ENCODE measurements at regions not wholly inside any gene's neighbourhood (a gene's known extent, or its start where the extent isn't known, plus 50 kb on each side); places are given as distances from the start of the nearest gene placed in this dataset.

GRCh38 chr12:47585507-47585906 is 120.3 kb downstream of the RPAP3 start:
- TF ChIP-seq RAD21 (IDR thresholded peaks at IDR 0.05; ENCODE audit: insufficient read depth, low read depth, low read length) (no peak), POLR2A (IDR thresholded peaks at IDR 0.05; ENCODE audit: low read depth, low read length) (no peak), CTCF (IDR thresholded peaks at IDR 0.05 in 2 of 3, conservative IDR thresholded peaks at IDR 0.05 in 1 of 3; ENCODE audit: control insufficient read depth in 2 of 3, extremely low read depth in 1 of 3, insufficient read depth in 1 of 3, low read depth in 3 of 3, low read length in 3 of 3) (no peak), ATF2 (IDR thresholded peaks at IDR 0.05; ENCODE audit: low read length) (no peak), NFIC (IDR thresholded peaks at IDR 0.05; ENCODE audit: low read depth, low read length) (no peak), EP300 (IDR thresholded peaks at IDR 0.05; ENCODE audit: borderline replicate concordance in 1 of 2, control insufficient read depth in 1 of 2, low read depth in 2 of 2, low read length in 2 of 2) (no peak)

Data from GM12878 (cell line).